Prostate gland (tissue), 2 donors: ENCODE measurements at regions not wholly inside any gene's neighbourhood (a gene's known extent, or its start where the extent isn't known, plus 50 kb on each side); places are given as distances from the start of the nearest gene placed in this dataset.

Source experiments
- POLR2A ChIP-seq: fragments of 450-650 bp; IDR thresholded peaks from one replicate; pipeline ENCODE4 v1.6.1; 2016; ENCODE audit warnings: antibody characterized with exemption, mild to moderate bottlenecking
- POLR2AphosphoS5 ChIP-seq: sonication (generic); formaldehyde crosslinking; IDR thresholded peaks from one replicate; pipeline ENCODE4 v1.6.1; 2017; ENCODE audit warnings: antibody characterized with exemption
- TF ChIP-seq, protein P1 (sequence below), 4 experiments: fragments of 200-600 bp in 2 of 4; fragments of 450-650 bp in 2 of 4; sonication (generic) in 2 of 4; IDR thresholded peaks; 1 replicate in 3 of 4; 2 replicates in 1 of 4; pipeline ENCODE4 v1.5.1; 2016 to 2019; ENCODE audit warnings: antibody characterized with exemption in 4 of 4, mild to moderate bottlenecking in 2 of 4, moderate library complexity in 2 of 4

DNA sequence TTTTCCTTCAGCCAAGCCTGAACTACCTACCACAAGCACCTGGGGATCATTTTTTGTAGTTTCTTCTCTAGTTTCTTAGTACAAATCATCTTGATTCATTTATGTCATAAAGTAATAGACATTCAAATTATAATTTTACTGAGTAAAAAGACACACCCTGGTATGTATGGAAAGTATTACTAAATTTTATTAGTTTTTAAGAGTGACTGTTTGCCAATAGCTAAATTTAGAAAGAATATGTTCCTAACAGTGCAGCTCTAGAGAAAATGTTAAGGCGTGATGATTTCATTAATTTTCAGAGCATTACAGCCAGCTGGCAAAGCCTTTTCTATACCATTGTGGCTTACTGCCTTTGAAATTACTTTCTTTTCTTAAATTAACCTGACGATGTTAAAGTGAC is 612.0 kb upstream of the KCNMB2 start:
- no peak for TF ChIP-seq POLR2A
- TF ChIP-seq, protein P1, sequence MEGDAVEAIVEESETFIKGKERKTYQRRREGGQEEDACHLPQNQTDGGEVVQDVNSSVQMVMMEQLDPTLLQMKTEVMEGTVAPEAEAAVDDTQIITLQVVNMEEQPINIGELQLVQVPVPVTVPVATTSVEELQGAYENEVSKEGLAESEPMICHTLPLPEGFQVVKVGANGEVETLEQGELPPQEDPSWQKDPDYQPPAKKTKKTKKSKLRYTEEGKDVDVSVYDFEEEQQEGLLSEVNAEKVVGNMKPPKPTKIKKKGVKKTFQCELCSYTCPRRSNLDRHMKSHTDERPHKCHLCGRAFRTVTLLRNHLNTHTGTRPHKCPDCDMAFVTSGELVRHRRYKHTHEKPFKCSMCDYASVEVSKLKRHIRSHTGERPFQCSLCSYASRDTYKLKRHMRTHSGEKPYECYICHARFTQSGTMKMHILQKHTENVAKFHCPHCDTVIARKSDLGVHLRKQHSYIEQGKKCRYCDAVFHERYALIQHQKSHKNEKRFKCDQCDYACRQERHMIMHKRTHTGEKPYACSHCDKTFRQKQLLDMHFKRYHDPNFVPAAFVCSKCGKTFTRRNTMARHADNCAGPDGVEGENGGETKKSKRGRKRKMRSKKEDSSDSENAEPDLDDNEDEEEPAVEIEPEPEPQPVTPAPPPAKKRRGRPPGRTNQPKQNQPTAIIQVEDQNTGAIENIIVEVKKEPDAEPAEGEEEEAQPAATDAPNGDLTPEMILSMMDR (IDR thresholded peaks at IDR 0.05) = no peak
- no peak for TF ChIP-seq POLR2AphosphoS5
